ENCODE measurements at regions not wholly inside any gene's neighbourhood (a gene's known extent, or its start where the extent isn't known, plus 50 kb on each side); places are given as distances from the start of the nearest gene placed in this dataset.

- TF ChIP-seq, protein P1, sequence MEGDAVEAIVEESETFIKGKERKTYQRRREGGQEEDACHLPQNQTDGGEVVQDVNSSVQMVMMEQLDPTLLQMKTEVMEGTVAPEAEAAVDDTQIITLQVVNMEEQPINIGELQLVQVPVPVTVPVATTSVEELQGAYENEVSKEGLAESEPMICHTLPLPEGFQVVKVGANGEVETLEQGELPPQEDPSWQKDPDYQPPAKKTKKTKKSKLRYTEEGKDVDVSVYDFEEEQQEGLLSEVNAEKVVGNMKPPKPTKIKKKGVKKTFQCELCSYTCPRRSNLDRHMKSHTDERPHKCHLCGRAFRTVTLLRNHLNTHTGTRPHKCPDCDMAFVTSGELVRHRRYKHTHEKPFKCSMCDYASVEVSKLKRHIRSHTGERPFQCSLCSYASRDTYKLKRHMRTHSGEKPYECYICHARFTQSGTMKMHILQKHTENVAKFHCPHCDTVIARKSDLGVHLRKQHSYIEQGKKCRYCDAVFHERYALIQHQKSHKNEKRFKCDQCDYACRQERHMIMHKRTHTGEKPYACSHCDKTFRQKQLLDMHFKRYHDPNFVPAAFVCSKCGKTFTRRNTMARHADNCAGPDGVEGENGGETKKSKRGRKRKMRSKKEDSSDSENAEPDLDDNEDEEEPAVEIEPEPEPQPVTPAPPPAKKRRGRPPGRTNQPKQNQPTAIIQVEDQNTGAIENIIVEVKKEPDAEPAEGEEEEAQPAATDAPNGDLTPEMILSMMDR (IDR thresholded peaks at IDR 0.05), result no peak
- no peak for TF ChIP-seq POLR2A (IDR thresholded peaks at IDR 0.05)
- no peak for TF ChIP-seq EP300 (IDR thresholded peaks at IDR 0.05; ENCODE audit: low read depth)
- TF ChIP-seq POLR2AphosphoS5 (IDR thresholded peaks at IDR 0.05), result no peak
These were observed 163.6 kb upstream of the CST7 start for GRCh38 chr20:24785141-24786110.

Data from transverse colon (tissue), 4 donors.